GM12872 (cell line): ENCODE measurements at regions not wholly inside any gene's neighbourhood (a gene's known extent, or its start where the extent isn't known, plus 50 kb on each side); places are given as distances from the start of the nearest gene placed in this dataset.

Source experiments
- TF ChIP-seq, protein P1 (sequence below): IDR thresholded peaks from 3 replicates; pipeline ENCODE4 v1.5.1; 2011; ENCODE audit warnings: low read depth, mild to moderate bottlenecking, low read length, moderate library complexity; ENCODE audit not compliant: insufficient read depth

DNA sequence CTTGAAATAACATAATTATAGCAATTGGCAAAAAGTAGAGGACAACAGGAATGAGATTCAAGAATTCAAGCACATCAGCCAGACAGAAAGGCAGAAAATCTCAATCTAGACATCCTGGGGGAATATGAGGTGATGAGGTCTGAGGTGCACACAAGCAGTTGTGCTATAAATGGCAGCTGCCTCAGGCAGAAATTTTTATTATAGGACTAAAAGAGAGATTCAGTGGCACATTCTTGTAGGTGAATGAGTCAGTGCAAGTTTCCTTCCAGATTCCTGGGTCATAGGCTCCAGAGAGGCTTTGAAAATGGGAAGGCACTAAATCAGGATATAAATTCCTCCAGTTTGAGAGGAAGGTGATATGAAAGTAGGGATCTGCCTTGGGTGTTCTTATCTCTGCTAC, 127.2 kb upstream of the THSD7B start:
- TF ChIP-seq, protein P1, sequence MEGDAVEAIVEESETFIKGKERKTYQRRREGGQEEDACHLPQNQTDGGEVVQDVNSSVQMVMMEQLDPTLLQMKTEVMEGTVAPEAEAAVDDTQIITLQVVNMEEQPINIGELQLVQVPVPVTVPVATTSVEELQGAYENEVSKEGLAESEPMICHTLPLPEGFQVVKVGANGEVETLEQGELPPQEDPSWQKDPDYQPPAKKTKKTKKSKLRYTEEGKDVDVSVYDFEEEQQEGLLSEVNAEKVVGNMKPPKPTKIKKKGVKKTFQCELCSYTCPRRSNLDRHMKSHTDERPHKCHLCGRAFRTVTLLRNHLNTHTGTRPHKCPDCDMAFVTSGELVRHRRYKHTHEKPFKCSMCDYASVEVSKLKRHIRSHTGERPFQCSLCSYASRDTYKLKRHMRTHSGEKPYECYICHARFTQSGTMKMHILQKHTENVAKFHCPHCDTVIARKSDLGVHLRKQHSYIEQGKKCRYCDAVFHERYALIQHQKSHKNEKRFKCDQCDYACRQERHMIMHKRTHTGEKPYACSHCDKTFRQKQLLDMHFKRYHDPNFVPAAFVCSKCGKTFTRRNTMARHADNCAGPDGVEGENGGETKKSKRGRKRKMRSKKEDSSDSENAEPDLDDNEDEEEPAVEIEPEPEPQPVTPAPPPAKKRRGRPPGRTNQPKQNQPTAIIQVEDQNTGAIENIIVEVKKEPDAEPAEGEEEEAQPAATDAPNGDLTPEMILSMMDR: no peak

DNA sequence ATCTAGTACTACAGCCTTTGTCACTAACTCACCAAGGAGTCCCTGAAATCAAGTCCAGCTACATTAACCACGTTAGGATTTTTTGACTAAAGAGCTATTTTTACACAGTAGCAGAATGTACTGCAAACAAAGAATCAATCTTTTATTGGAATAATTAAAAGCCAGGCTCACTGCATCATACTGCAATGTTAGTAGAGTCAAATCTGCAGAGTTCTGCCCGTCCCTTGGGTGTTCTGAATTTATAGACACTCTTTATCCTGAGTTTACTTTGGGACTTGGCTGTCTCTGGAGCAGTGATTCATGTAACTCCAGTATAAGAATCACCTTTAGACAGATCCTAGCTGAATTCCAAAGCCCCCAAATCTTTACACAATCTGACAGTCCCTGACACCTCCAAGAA, 127.9 kb upstream of the THSD7B start:
- TF ChIP-seq, protein P1: no peak

DNA sequence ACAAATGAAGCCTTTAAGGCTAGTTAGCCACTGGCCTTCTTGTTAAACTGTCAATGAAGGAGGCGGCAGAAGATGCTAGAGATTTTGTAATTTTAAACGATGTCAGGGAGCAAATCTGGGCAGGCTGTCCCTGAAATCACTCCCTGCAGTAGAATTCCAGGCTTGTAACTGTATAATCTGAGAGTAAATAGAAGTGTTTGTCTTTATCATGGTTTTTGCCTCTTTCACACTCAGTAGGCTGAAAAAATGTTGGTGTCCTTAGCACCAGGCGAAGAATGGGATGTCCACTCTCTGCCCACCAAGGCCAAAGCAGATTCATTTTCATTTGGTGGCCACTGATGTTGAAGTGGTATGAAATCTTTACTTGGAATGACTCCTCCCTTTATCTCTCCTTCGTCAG, 136.9 kb upstream of the THSD7B start:
- TF ChIP-seq, protein P1: no peak

DNA sequence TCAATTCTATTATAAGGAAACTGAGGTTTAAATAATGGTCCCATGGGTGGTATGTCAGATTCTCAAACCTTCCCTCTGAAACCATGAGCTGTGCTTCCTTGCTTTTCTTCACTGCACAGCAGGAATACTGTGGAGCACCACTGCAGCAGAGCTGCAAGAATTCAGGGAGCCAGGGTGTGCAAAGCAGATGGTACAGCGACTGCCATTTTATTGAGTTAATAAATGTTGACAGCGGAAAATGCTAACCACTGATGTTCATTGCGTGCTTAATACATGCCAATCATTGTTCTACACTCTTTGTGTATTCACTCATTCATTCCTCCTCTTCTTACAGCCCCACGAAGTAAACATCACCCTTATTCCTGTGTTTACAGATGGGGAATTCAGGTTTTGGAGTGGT, 152.2 kb upstream of the THSD7B start:
- TF ChIP-seq, protein P1: no peak

DNA sequence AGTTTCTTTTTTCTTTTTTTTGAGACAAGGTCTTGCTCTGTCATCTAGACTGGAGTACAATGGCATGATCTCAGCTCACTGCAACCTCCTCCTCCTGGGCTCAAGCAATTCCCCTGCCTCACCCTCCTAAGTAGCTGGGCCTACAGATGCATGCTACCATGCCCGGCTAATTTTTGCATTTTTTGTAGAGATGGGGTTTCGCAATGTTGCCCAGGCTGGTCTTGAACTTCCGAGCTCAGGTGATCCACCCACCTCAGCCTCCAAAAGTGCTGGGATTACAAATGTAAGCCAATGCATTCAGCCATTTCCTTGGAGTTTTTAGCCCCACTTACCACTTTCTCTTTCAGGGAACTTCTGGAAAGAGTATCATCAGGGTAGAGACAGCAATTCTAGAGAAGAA, 153.3 kb upstream of the THSD7B start:
- TF ChIP-seq, protein P1: no peak

DNA sequence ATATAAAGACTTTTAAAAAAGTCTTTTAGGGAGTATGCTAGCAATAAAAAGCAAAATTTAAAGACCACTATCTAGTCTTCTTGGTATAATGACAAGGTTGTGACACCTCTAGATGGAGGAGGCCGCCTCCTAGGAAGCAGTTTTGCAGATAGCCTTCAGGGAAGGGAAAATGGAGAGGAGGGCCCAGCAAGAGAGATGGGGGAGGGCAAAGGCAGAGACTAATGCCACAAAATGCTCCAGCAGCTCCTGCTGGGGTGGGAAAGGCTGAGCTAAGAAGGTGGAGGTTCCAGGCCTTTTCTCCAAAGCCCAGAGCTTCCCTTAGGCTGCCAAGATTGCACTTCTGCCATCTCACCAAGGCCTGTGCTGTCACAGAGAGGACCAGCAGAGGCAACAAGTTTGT, 153.9 kb upstream of the THSD7B start:
- TF ChIP-seq, protein P1: no peak

DNA sequence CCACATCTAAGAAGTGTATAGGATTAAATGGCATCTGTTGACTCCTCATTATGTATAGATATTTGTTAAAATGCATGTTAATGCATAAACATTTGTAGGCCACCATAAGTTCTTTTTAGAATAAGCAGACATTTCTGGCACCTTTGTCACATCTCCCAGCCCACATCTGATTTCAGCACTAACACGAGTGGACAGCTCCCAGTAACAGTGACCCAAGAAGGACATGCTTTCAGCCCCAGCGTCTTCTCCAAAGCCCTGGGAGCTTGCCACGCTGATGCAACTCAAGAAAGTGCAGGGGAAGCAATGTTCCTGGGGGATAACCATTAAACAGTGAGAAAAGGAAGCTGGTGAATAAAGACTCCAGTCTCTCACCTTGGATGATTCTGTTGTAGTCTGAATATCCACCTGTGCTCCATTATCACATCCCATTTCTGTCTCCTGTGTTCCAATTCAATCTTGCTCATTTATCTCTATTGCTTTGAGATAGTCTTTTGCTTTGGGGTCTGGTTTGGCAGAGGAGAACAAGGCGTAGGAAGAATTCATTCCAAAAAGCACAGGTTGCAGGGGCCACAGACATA, 182.6 kb upstream of the THSD7B start:
- TF ChIP-seq, protein P1: no peak
